ENCODE measurements at regions not wholly inside any gene's neighbourhood (a gene's known extent, or its start where the extent isn't known, plus 50 kb on each side); places are given as distances from the start of the nearest gene placed in this dataset.

- TF ChIP-seq CTCF (conservative IDR thresholded peaks at IDR 0.05 in 1 of 2, IDR thresholded peaks at IDR 0.05 in 1 of 2; ENCODE audit: low read depth in 1 of 2, low read length in 2 of 2) = no peak
- no peak for TF ChIP-seq EZH2 (IDR thresholded peaks at IDR 0.05; ENCODE audit: low read length, missing control alignments)
Observed at GRCh38 chr18:44388329-44388728, 292.4 kb upstream of the SETBP1 start.
